GM12878 (cell line): ENCODE measurements at regions not wholly inside any gene's neighbourhood (a gene's known extent, or its start where the extent isn't known, plus 50 kb on each side); places are given as distances from the start of the nearest gene placed in this dataset.

Experiments used
- ATAC-seq: fragments of 200-7000 bp; cut with Tn5 transposase; 3 replicates; pipeline ENCODE4 v1.9.1; 2020; ENCODE audit warnings: mild to moderate bottlenecking, moderate library complexity
- BruUV-seq: library from RNA; stranded (reverse); fragments of 400-500 nt; replicated peaks from 2 replicates; lab custom pipeline; 2021; lab: Mats Ljungman, UMichigan
- CTCF ChIA-PET: fragments of 300-600 bp; sonication (Branson Sonifier 250); formaldehyde crosslinking; extraction: SDS; loops from one replicate; lab custom pipeline; 2021; ENCODE audit warnings: inconsistent platforms; lab: Yijun Ruan, JAX
- POLR2A ChIA-PET: fragments of 350-600 bp; formaldehyde crosslinking; extraction: SDS; loops from one replicate; lab custom pipeline; 2021; ENCODE audit warnings: inconsistent platforms; lab: Charles Lee
- RAD21 ChIA-PET: fragments of 300-600 bp; sonication (Branson Sonifier 250); formaldehyde crosslinking; loops from one replicate; lab custom pipeline; 2023; ENCODE audit warnings: antibody characterized with exemption; ENCODE audit not compliant: unreplicated experiment; lab: Charles Lee
- SMC1A ChIA-PET: fragments of 300-600 bp; sonication (Branson Sonifier 250); formaldehyde crosslinking; loops from one replicate; lab custom pipeline; 2023; ENCODE audit not compliant: unreplicated experiment, uncharacterized antibody; lab: Charles Lee
- DNase-seq: peaks from one replicate; pipeline ENCODE4 v3.0.0-alpha.2; 2011; ENCODE audit warnings: low read depth, low spot score
- FAIRE-seq: peaks from 3 replicates; lab custom pipeline; 2011; peaks lifted over from hg19 to GRCh38; lab: Jason Lieb, UNC
- H2AFZ ChIP-seq: 2 replicates; pipeline ENCODE4 v1.6.0; 2011; ENCODE audit warnings: low read depth, low read length, control low read depth; ENCODE audit not compliant: control insufficient read depth
- H3K27ac ChIP-seq: 2 replicates; pipeline ENCODE4 v1.5.1; 2011; ENCODE audit warnings: control low read depth; ENCODE audit not compliant: control insufficient read depth, insufficient read depth
- H3K27me3 ChIP-seq, 2 experiments: replicated peaks in 1 of 2; 2 replicates each; pipeline versions ENCODE4 v1.6.0 to v1.6.1; 2011; ENCODE audit warnings: low read length in 1 of 2; ENCODE audit not compliant: control insufficient read depth in 2 of 2, insufficient read depth in 2 of 2
- H3K36me3 ChIP-seq, 2 experiments: 2 replicates each; pipeline ENCODE4 v1.5.1; 2011; ENCODE audit warnings: low read length in 1 of 2; ENCODE audit not compliant: control insufficient read depth in 2 of 2, insufficient read depth in 2 of 2
- H3K4me1 ChIP-seq: 2 replicates; pipeline ENCODE4 v1.6.1; 2011; ENCODE audit warnings: mild to moderate bottlenecking, low read length, moderate library complexity, mixed read lengths; ENCODE audit not compliant: control insufficient read depth, insufficient read depth
- H3K4me2 ChIP-seq: 2 replicates; pipeline ENCODE4 v1.6.0; 2011; ENCODE audit warnings: control low read depth; ENCODE audit not compliant: control insufficient read depth, insufficient read depth
- H3K4me3 ChIP-seq: fragments of 200-600 bp; sonication (generic); 2 replicates; pipeline ENCODE4 v1.5.1; 2016
- H3K79me2 ChIP-seq: 2 replicates; pipeline ENCODE4 v1.6.0; 2011; ENCODE audit warnings: low read length; ENCODE audit not compliant: control insufficient read depth, insufficient read depth
- H3K9ac ChIP-seq: 2 replicates; pipeline ENCODE4 v1.8.0; 2011; ENCODE audit warnings: low read length, control low read depth, mixed read lengths; ENCODE audit not compliant: control insufficient read depth, insufficient read depth
- H3K9me3 ChIP-seq: replicated peaks from 3 replicates; pipeline ENCODE4 v1.5.1; 2011; ENCODE audit warnings: mild to moderate bottlenecking, low read length; ENCODE audit not compliant: control insufficient read depth, insufficient read depth
- H4K20me1 ChIP-seq: 2 replicates; pipeline ENCODE4 v1.6.0; 2011; ENCODE audit not compliant: control insufficient read depth, insufficient read depth
- ASH2L ChIP-seq: fragments of 300-600, 200-600 bp; sonication (generic); IDR thresholded peaks from 2 replicates; pipeline ENCODE4 v1.6.1; 2017; ENCODE audit warnings: low read depth, mild to moderate bottlenecking, borderline replicate concordance
- CREM ChIP-seq: IDR thresholded peaks from 2 replicates; pipeline ENCODE4 v1.6.1; 2014; ENCODE audit warnings: antibody characterized with exemption, low read depth
- CTCF ChIP-seq, 3 experiments: IDR thresholded peaks in 2 of 3; conservative IDR thresholded peaks in 1 of 3; 2 replicates each; pipeline ENCODE4 v1.5.1; 2011; ENCODE audit warnings: low read depth in 3 of 3, low read length in 3 of 3, mild to moderate bottlenecking in 3 of 3, control low read depth in 2 of 3, moderate library complexity in 2 of 3, inconsistent platforms in 1 of 3, mixed read lengths in 1 of 3; ENCODE audit not compliant: control insufficient read depth in 2 of 3, insufficient read depth in 1 of 3; ENCODE audit errors: extremely low read depth in 1 of 3
- DPF2 ChIP-seq: fragments of 450-650 bp; IDR thresholded peaks from 2 replicates; pipeline ENCODE4 v1.6.1; 2017; ENCODE audit warnings: mild to moderate bottlenecking
- IKZF1 ChIP-seq: fragments of 450-650 bp; conservative IDR thresholded peaks from 2 replicates; pipeline ENCODE4 v1.6.1; 2017; ENCODE audit warnings: antibody characterized with exemption, mild to moderate bottlenecking
- IKZF2 ChIP-seq, 2 experiments: fragments of 450-650 bp; IDR thresholded peaks; 2 replicates each; pipeline ENCODE4 v1.6.1; 2017; ENCODE audit warnings: mild to moderate bottlenecking in 2 of 2, moderate library complexity in 2 of 2
- MTA2 ChIP-seq: fragments of 450-650 bp; IDR thresholded peaks from 2 replicates; pipeline ENCODE4 v1.6.1; 2016; ENCODE audit warnings: low read depth, mild to moderate bottlenecking, moderate library complexity
- NFYB ChIP-seq: IDR thresholded peaks from 2 replicates; pipeline ENCODE4 v1.6.1; 2011; ENCODE audit warnings: low read depth, mild to moderate bottlenecking, low read length, improper control_type of control experiment, moderate library complexity; ENCODE audit not compliant: insufficient read depth
- SKIL ChIP-seq: fragments of 450-650 bp; IDR thresholded peaks from 2 replicates; pipeline ENCODE4 v1.6.1; 2017; ENCODE audit warnings: mild to moderate bottlenecking, low read depth, inconsistent platforms; ENCODE audit not compliant: poor library complexity, severe bottlenecking
- ZNF592 ChIP-seq: fragments of 450-650 bp; IDR thresholded peaks from 2 replicates; pipeline ENCODE4 v1.6.1; 2017; ENCODE audit warnings: mild to moderate bottlenecking, moderate library complexity
- WGBS: methylation state at CpG from one replicate; pipeline ENCODE4 v1.1.6; 2016; ENCODE audit warnings: low lambda C conversion rate; ENCODE audit not compliant: insufficient replicate concordance, insufficient coverage; ENCODE audit errors: missing lambda C conversion rate; 5-methylcytosine and 5-hydroxymethylcytosine counted together
- in situ Hi-C: fragments of 300-500 bp; cut with MboI; formaldehyde crosslinking; loops from 9 replicates; pipeline ENCODE4 v1.14.3; 2018; ENCODE audit warnings: mixed read lengths
- intact Hi-C: fragments of 100-400 bp; cut with micrococcal nuclease; formaldehyde crosslinking; loops from one replicate; pipeline ENCODE4 v1.14.2; 2022; ENCODE audit not compliant: unreplicated experiment

GRCh38 chr11:130765951-130766649 lies 150.2 kb downstream of the SNX19 start (continued):
- TF ChIP-seq NFYB: no peak

- WGBS: 21% methylated on average over 3 of the region's 3 CpGs
- RAD21 ChIA-PET: interaction anchor here (0.9 kb wide), 1 partner anchor 26 kb away, joined by 3 read pairs; no protein-coding TSS in a partner anchor
- H3K27ac ChIP-seq: peak overlapping the region; percentile 52
- intact Hi-C loops (loop anchor here (5.0 kb wide), 1 partner anchor 40 kb away; no protein-coding TSS in a partner anchor), in situ Hi-C loops (no loop called here)
- peak overlapping the region; percentile 38; the same call in 1 of the 2 replicates for H3K4me2 ChIP-seq
- no peaks in the 10 kb centered on the region for H3K79me2 ChIP-seq
- H3K9ac ChIP-seq: no peak overlapping the region
- POLR2A ChIA-PET: no interaction called here
- CTCF ChIA-PET: interaction anchor here (0.6 to 1.2 kb wide), 4 partner anchors 70 to 332 kb away, joined by 3 to 4 read pairs (median 4); partner anchors contain the start of gene SNX19
- no peaks in the 10 kb centered on the region; the same call in 2 of the 3 replicates for H3K9me3 ChIP-seq
- ATAC-seq (peak; percentile 40), FAIRE-seq (no peak), DNase-seq (no peak)
- H4K20me1 ChIP-seq: no peaks in the 10 kb centered on the region
- BruUV-seq: no TSS peak
- peaks cover 17% of the 10 kb centered on the region for H3K4me1 ChIP-seq
- SMC1A ChIA-PET: interaction anchor here (0.7 to 2.0 kb wide), 7 partner anchors 15 to 334 kb away, joined by 3 to 6 read pairs (median 3); no protein-coding TSS in a partner anchor
- no peak overlapping the region for H2AFZ ChIP-seq
- H3K4me3 ChIP-seq: no peak overlapping the region
- H3K27me3 ChIP-seq: no peaks in the 10 kb centered on the region
- no peaks in the 10 kb centered on the region for H3K36me3 ChIP-seq
- TF ChIP-seq SKIL (peak; percentile 6), CTCF (IDR thresholded peaks at IDR 0.05 in 2 of 3, conservative IDR thresholded peaks at IDR 0.05 in 1 of 3; ENCODE audit: control insufficient read depth in 2 of 3, extremely low read depth in 1 of 3, insufficient read depth in 1 of 3, low read depth in 3 of 3, low read length in 3 of 3) (no peak), IKZF1 (peak; percentile 30; the same call in 1 of the 2 replicates), DPF2 (peak; percentile 39; the same call in 1 of the 2 replicates), ASH2L (0 out of 2 replicates have a peak, but pooled peaks have one; percentile 32), MTA2 (peak; percentile 65), IKZF2 (IDR thresholded peaks at IDR 0.05) (peak in 1 of 2 experiments; percentile 6; a peak in 1 of 4 replicates), ZNF592 (no peak), CREM (0 out of 2 replicates have a peak, but pooled peaks have one; percentile 1)
Observed at GRCh38 chr11:130766650-130767565, 149.4 kb downstream of the SNX19 start.
